GM19372 (cell line): ENCODE measurements at regions not wholly inside any gene's neighbourhood (a gene's known extent, or its start where the extent isn't known, plus 50 kb on each side); places are given as distances from the start of the nearest gene placed in this dataset.
"Not testable (repeated sequence)": the region's sequence is repeated elsewhere in the genome, so short reads cannot be mapped to it uniquely, and the experiment has no call there.

ENCODE experiments used
- ATAC-seq: cut with Tn5 transposase; IDR thresholded peaks from one replicate; pipeline ENCODE4 v1.9.1; 2021; ENCODE audit warnings: mild to moderate bottlenecking, low read depth, moderate library complexity; ENCODE audit not compliant: unreplicated experiment

- not testable (repeated sequence) for ATAC-seq
These were observed 288.1 kb upstream of the PLGLB1 start for GRCh38 chr2:87309785-87310184.

- not testable (repeated sequence) for ATAC-seq
These were observed 290.3 kb upstream of the PLGLB1 start for GRCh38 chr2:87311896-87312441.

GRCh38 chr2:87314622-87315021, 293.0 kb upstream of the PLGLB1 start:
- not testable (repeated sequence) for ATAC-seq

- ATAC-seq = not testable (repeated sequence)
These were observed 293.7 kb upstream of the PLGLB1 start for GRCh38 chr2:87315183-87315902.

GRCh38 chr2:87317193-87317592, 295.5 kb upstream of the PLGLB1 start:
- not testable (repeated sequence) for ATAC-seq

GRCh38 chr2:87318814-87319491, 297.3 kb upstream of the PLGLB1 start:
- ATAC-seq = not testable (repeated sequence)

GRCh38 chr2:87319705-87320104, 298.1 kb upstream of the PLGLB1 start:
- ATAC-seq = not testable (repeated sequence)

- not testable (repeated sequence) for ATAC-seq
These were observed 299.6 kb upstream of the PLGLB1 start for GRCh38 chr2:87321201-87321600.

- not testable (repeated sequence) for ATAC-seq
These were observed 302.8 kb upstream of the PLGLB1 start for GRCh38 chr2:87324335-87325041.

GRCh38 chr2:87325042-87325910, 303.6 kb upstream of the PLGLB1 start:
- not testable (repeated sequence) for ATAC-seq

- not testable (repeated sequence) for ATAC-seq
These were observed 304.3 kb upstream of the PLGLB1 start for GRCh38 chr2:87325911-87326294.

GRCh38 chr2:87326754-87327153, 305.1 kb upstream of the PLGLB1 start:
- ATAC-seq = not testable (repeated sequence)

- not testable (repeated sequence) for ATAC-seq
These were observed 306.2 kb upstream of the PLGLB1 start for GRCh38 chr2:87327648-87328371.

GRCh38 chr2:87329529-87329928, 307.9 kb upstream of the PLGLB1 start:
- not testable (repeated sequence) for ATAC-seq

- ATAC-seq = not testable (repeated sequence)
These were observed 308.8 kb upstream of the PLGLB1 start for GRCh38 chr2:87330486-87330885.

GRCh38 chr2:87331940-87332583, 310.4 kb upstream of the PLGLB1 start:
- ATAC-seq = not testable (repeated sequence)

GRCh38 chr2:87334888-87335287, 313.2 kb upstream of the PLGLB1 start:
- ATAC-seq = not testable (repeated sequence)

- not testable (repeated sequence) for ATAC-seq
These were observed 317.4 kb upstream of the PLGLB1 start for GRCh38 chr2:87338998-87339397.

- not testable (repeated sequence) for ATAC-seq
These were observed 320.0 kb upstream of the PLGLB1 start for GRCh38 chr2:87341601-87342014.
